ENCODE measurements at regions not wholly inside any gene's neighbourhood (a gene's known extent, or its start where the extent isn't known, plus 50 kb on each side); places are given as distances from the start of the nearest gene placed in this dataset.

DNA sequence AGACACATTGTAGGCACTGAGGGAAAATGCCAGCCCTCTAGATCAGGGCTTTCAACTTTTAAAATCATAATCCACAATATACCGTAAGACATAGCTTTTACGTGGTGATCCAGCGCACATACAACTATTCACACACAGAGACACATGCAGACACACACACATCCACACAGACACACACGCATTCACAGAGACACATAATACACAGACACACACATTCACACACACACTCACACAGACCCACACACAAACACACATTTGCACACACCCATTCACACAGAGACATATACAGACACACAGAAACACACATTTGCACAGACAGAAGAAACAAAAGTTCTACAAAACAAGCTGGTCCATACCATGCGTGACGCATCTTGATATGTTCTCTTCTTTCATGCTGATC, 244.5 kb downstream of the RHOU start:
- TF ChIP-seq, protein P1, sequence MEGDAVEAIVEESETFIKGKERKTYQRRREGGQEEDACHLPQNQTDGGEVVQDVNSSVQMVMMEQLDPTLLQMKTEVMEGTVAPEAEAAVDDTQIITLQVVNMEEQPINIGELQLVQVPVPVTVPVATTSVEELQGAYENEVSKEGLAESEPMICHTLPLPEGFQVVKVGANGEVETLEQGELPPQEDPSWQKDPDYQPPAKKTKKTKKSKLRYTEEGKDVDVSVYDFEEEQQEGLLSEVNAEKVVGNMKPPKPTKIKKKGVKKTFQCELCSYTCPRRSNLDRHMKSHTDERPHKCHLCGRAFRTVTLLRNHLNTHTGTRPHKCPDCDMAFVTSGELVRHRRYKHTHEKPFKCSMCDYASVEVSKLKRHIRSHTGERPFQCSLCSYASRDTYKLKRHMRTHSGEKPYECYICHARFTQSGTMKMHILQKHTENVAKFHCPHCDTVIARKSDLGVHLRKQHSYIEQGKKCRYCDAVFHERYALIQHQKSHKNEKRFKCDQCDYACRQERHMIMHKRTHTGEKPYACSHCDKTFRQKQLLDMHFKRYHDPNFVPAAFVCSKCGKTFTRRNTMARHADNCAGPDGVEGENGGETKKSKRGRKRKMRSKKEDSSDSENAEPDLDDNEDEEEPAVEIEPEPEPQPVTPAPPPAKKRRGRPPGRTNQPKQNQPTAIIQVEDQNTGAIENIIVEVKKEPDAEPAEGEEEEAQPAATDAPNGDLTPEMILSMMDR (IDR thresholded peaks at IDR 0.05) = no peak
- no peak for TF ChIP-seq POLR2A (IDR thresholded peaks at IDR 0.05)
